ENCODE measurements at regions not wholly inside any gene's neighbourhood (a gene's known extent, or its start where the extent isn't known, plus 50 kb on each side); places are given as distances from the start of the nearest gene placed in this dataset.

- no peak for DNase-seq
Measured at GRCh38 chr18:8538935-8539334, 70.3 kb upstream of the RAB12 start.

- DNase-seq, result no peak
Measured at GRCh38 chr18:8546677-8547076, 62.6 kb upstream of the RAB12 start.

- no peak for DNase-seq
Measured at GRCh38 chr18:8548186-8548585, 61.1 kb upstream of the RAB12 start.

- no peak for DNase-seq
Measured at GRCh38 chr18:8549254-8549757, 59.9 kb upstream of the RAB12 start.

- no peak for DNase-seq
Measured at GRCh38 chr18:8552151-8552550, 57.1 kb upstream of the RAB12 start.

- DNase-seq, result no peak
Measured at GRCh38 chr18:8554354-8554753, 54.9 kb upstream of the RAB12 start.

- DNase-seq, result no peak
Measured at GRCh38 chr18:8556424-8556823, 52.8 kb upstream of the RAB12 start.
